Activated T-cell treated with anti-CD3 and anti-CD28 coated beads, Interleukin-2, amount 50 U/mL, for 4 hours (primary cell): ENCODE measurements at regions not wholly inside any gene's neighbourhood (a gene's known extent, or its start where the extent isn't known, plus 50 kb on each side); places are given as distances from the start of the nearest gene placed in this dataset.
"Not testable (repeated sequence)": the region's sequence is repeated elsewhere in the genome, so short reads cannot be mapped to it uniquely, and the experiment has no call there.

ENCODE experiments used
- ATAC-seq, 2 donors: fragments of 200-7000 bp; cut with Tn5 transposase; one replicate each; pipeline ENCODE4 v1.10.0; 2021
- DNase-seq: peaks from one replicate; pipeline ENCODE4 v3.0.0-alpha.2; 2020
- H3K27me3 Mint-ChIP-seq: one replicate; pipeline ENCODE4 v1.8.0; 2021; ENCODE audit warnings: low read depth, mixed read lengths
- H3K36me3 Mint-ChIP-seq: one replicate; pipeline ENCODE4 v1.8.0; 2022; ENCODE audit warnings: mixed read lengths; ENCODE audit not compliant: insufficient read depth
- H3K4me1 Mint-ChIP-seq: one replicate; pipeline ENCODE4 v1.8.0; 2021; ENCODE audit warnings: low read depth, mixed read lengths
- H3K4me3 Mint-ChIP-seq: one replicate; pipeline ENCODE4 v1.8.0; 2021; ENCODE audit warnings: mild to moderate bottlenecking, moderate library complexity, mixed read lengths
- H3K9me3 Mint-ChIP-seq: one replicate; pipeline ENCODE4 v1.8.0; 2021; ENCODE audit warnings: mixed read lengths

- no peaks in the 10 kb centered on the region for H3K9me3 Mint-ChIP-seq
- DNase-seq (no peak), ATAC-seq (no peak)
- no peak overlapping the region for H3K4me3 Mint-ChIP-seq
- no peaks in the 10 kb centered on the region for H3K36me3 Mint-ChIP-seq
- H3K4me1 Mint-ChIP-seq, result no peaks in the 10 kb centered on the region
- no peaks in the 10 kb centered on the region for H3K27me3 Mint-ChIP-seq
Measured at GRCh38 chr18:73683409-73684238, 464.0 kb downstream of the FBXO15 start.

DNA sequence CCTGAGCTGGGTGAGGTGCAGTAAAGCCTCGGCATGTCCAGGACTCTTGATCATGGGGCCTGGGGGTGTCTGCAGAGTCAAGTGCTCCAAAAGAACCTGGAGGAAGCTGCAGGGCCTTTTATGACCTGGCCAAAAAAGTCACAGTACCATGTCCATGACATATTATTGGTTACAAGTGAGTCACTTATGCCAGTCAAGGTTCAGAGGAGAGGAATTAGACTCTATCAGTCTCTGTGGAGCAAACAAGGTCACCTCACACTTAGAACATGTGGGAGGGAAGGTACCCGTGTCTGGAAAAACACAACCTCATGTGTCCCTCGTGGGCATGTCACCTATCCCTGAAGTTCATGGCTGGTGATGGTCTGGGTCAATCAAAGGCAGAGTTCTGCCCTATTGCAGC lies 465.7 kb downstream of the FBXO15 start:
- DNase-seq, result no peak
- Mint-ChIP-seq H3K36me3 (no peaks in the 10 kb centered on the region), H3K4me3 (no peak overlapping the region), H3K4me1 (no peaks in the 10 kb centered on the region), H3K9me3 (no peaks in the 10 kb centered on the region), H3K27me3 (no peaks in the 10 kb centered on the region)
- no peak for ATAC-seq

GRCh38 chr18:73681398-73681797 lies 466.2 kb downstream of the FBXO15 start:
- H3K9me3 Mint-ChIP-seq, result no peaks in the 10 kb centered on the region
- H3K4me1 Mint-ChIP-seq, result no peaks in the 10 kb centered on the region
- H3K36me3 Mint-ChIP-seq, result no peaks in the 10 kb centered on the region
- DNase-seq (no peak), ATAC-seq (no peak)
- H3K4me3 Mint-ChIP-seq, result no peak overlapping the region
- no peaks in the 10 kb centered on the region for H3K27me3 Mint-ChIP-seq

DNA sequence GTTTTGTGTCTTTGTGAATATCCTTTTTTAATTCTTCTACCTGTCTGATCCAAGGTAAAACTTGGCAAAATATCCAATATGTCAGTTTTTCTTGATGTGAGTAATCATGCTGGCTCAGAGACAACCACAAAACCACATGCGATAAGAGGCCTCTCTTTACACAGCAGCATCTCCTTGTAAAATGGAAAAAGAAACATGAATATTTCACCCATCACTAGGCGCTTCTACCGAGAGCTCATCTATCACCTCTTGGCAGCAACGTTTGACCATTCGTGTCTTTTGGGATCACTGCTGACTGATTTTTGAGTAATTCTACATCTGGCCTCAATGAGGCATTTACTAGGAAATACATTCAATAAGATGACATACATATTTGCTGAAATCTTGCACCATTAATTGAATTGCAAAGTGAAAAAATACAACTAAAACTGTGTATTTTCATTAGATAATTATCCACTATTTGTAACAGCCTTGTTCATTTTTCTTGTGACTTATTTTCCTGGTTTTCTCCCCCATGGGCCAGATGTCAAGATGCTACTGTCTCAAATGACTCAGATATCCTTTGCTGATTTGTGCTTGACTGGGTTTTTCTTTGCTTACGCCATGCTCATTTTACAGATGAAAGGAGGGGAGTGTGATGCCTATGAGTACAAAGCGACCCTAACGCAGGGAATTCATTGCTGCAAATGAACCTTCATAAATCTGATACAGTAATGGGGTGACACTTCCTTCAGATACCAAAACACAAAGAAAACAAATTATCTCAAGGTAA lies 467.5 kb downstream of the FBXO15 start:
- DNase-seq (no peak), ATAC-seq (peak in 1 of 2 donors; percentile 38)
- no peak overlapping the region for H3K4me3 Mint-ChIP-seq
- no peaks in the 10 kb centered on the region for H3K27me3 Mint-ChIP-seq
- no peaks in the 10 kb centered on the region for H3K4me1 Mint-ChIP-seq
- H3K9me3 Mint-ChIP-seq, result no peaks in the 10 kb centered on the region
- no peaks in the 10 kb centered on the region for H3K36me3 Mint-ChIP-seq

- ATAC-seq (no peak), DNase-seq (no peak)
- Mint-ChIP-seq H3K4me1 (no peaks in the 10 kb centered on the region), H3K36me3 (no peaks in the 10 kb centered on the region), H3K27me3 (no peaks in the 10 kb centered on the region), H3K4me3 (no peak overlapping the region), H3K9me3 (no peaks in the 10 kb centered on the region)
Measured at GRCh38 chr18:73677450-73677849, 470.2 kb downstream of the FBXO15 start.

GRCh38 chr18:73674125-73674865 lies 473.3 kb downstream of the FBXO15 start:
- no peak for ATAC-seq
- Mint-ChIP-seq H3K4me1 (no peaks in the 10 kb centered on the region), H3K9me3 (no peaks in the 10 kb centered on the region), H3K27me3 (peaks cover 2% of the 10 kb centered on the region), H3K36me3 (no peaks in the 10 kb centered on the region), H3K4me3 (no peak overlapping the region)
- DNase-seq, result no peak

DNA sequence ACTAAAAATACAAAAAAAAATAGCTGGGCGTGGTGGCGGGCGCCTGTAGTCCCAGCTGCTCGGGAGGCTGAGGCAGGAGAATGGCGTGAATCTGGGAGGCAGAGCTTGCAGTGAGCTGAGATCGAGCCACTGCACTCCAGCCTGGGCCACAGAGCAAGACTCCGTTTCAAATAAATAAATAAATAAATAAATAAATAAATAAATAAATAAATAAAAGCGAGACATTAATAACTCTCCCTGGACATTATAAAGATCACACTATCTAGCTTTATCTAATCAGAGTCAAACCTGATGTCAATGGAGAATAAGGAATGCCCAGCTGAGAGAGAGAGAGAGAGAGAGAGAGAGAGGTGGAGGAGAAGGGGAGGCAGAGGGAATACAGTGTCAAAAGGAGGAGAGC lies 476.2 kb downstream of the FBXO15 start:
- H3K4me1 Mint-ChIP-seq, DNase-seq, H3K9me3 Mint-ChIP-seq, H3K27me3 Mint-ChIP-seq, H3K4me3 Mint-ChIP-seq, ATAC-seq, H3K36me3 Mint-ChIP-seq: not testable (repeated sequence)

- H3K9me3 Mint-ChIP-seq, result no peaks in the 10 kb centered on the region
- H3K4me1 Mint-ChIP-seq, result no peaks in the 10 kb centered on the region
- H3K4me3 Mint-ChIP-seq, result no peak overlapping the region
- no peaks in the 10 kb centered on the region for H3K36me3 Mint-ChIP-seq
- H3K27me3 Mint-ChIP-seq, result peaks cover 2% of the 10 kb centered on the region
- no peak for ATAC-seq
- DNase-seq, result no peak
Measured at GRCh38 chr18:73670524-73670923, 477.1 kb downstream of the FBXO15 start.

- no peak for DNase-seq
- H3K27me3 Mint-ChIP-seq, result peaks cover 2% of the 10 kb centered on the region
- H3K4me1 Mint-ChIP-seq, result no peaks in the 10 kb centered on the region
- H3K9me3 Mint-ChIP-seq, result no peaks in the 10 kb centered on the region
- no peak for ATAC-seq
- no peaks in the 10 kb centered on the region for H3K36me3 Mint-ChIP-seq
- no peak overlapping the region for H3K4me3 Mint-ChIP-seq
Measured at GRCh38 chr18:73670039-73670438, 477.6 kb downstream of the FBXO15 start.

GRCh38 chr18:73669297-73669696 lies 478.3 kb downstream of the FBXO15 start:
- DNase-seq, result no peak
- H3K27me3 Mint-ChIP-seq, result peaks cover 2% of the 10 kb centered on the region
- no peak overlapping the region for H3K4me3 Mint-ChIP-seq
- H3K4me1 Mint-ChIP-seq, result no peaks in the 10 kb centered on the region
- no peak for ATAC-seq
- H3K36me3 Mint-ChIP-seq, result no peaks in the 10 kb centered on the region
- no peaks in the 10 kb centered on the region for H3K9me3 Mint-ChIP-seq

GRCh38 chr18:73668051-73668450 lies 479.6 kb downstream of the FBXO15 start:
- Mint-ChIP-seq H3K4me3 (no peak overlapping the region), H3K4me1 (no peaks in the 10 kb centered on the region), H3K27me3 (peaks cover 2% of the 10 kb centered on the region), H3K36me3 (no peaks in the 10 kb centered on the region), H3K9me3 (no peaks in the 10 kb centered on the region)
- ATAC-seq (no peak), DNase-seq (no peak)

GRCh38 chr18:73666772-73667171 lies 480.9 kb downstream of the FBXO15 start:
- ATAC-seq (no peak), DNase-seq (no peak)
- peaks cover 2% of the 10 kb centered on the region for H3K27me3 Mint-ChIP-seq
- H3K36me3 Mint-ChIP-seq, result no peaks in the 10 kb centered on the region
- no peaks in the 10 kb centered on the region for H3K4me1 Mint-ChIP-seq
- H3K9me3 Mint-ChIP-seq, result no peaks in the 10 kb centered on the region
- no peak overlapping the region for H3K4me3 Mint-ChIP-seq

GRCh38 chr18:73664896-73665295 lies 482.7 kb downstream of the FBXO15 start:
- no peak for DNase-seq
- no peak overlapping the region for H3K4me3 Mint-ChIP-seq
- no peaks in the 10 kb centered on the region for H3K4me1 Mint-ChIP-seq
- H3K27me3 Mint-ChIP-seq, result peaks cover 2% of the 10 kb centered on the region
- H3K9me3 Mint-ChIP-seq, result no peaks in the 10 kb centered on the region
- no peak for ATAC-seq
- no peaks in the 10 kb centered on the region for H3K36me3 Mint-ChIP-seq

DNA sequence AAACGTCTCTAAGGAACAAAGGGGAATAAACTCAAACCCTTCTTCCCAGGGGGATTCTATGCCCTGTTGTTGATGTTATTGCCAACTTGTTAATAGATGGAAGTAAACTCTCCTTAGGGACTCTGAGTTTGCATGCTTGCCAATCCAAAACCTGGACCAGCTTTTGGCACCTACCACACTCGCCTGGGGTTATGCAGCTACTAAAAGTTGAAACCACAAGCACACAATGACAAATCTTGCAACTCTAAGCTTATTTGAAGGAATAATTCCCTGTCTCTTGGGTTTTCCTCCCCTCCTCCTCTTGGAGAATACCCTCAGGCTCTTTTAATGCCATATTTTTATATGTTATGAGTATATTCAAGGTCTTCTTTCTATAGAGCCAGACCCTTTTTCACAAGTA lies 484.1 kb downstream of the FBXO15 start:
- Mint-ChIP-seq H3K4me3 (no peak overlapping the region), H3K4me1 (no peaks in the 10 kb centered on the region), H3K9me3 (no peaks in the 10 kb centered on the region), H3K36me3 (no peaks in the 10 kb centered on the region), H3K27me3 (no peaks in the 10 kb centered on the region)
- no peak for DNase-seq
- ATAC-seq, result no peak
